PC-9 (cell line): ENCODE measurements at regions not wholly inside any gene's neighbourhood (a gene's known extent, or its start where the extent isn't known, plus 50 kb on each side); places are given as distances from the start of the nearest gene placed in this dataset.
A peak's percentile ranks its signal among the peaks of the same experiment; 100 is the strongest.

ENCODE experiments used
- BruUV-seq: library from RNA; stranded (reverse); fragments of 400-500 nt; replicated peaks from 2 replicates; lab custom pipeline; 2021; lab: Mats Ljungman, UMichigan
- CTCF ChIA-PET: fragments of 300-600 bp; sonication (Branson Sonifier 250); formaldehyde crosslinking; loops from one replicate; lab custom pipeline; 2022; ENCODE audit warnings: antibody characterized with exemption; lab: Charles Lee
- POLR2A ChIA-PET: fragments of 300-600 bp; sonication (Branson Sonifier 250); formaldehyde crosslinking; loops from one replicate; lab custom pipeline; 2022; ENCODE audit warnings: antibody characterized with exemption; ENCODE audit not compliant: unreplicated experiment; lab: Charles Lee
- DNase-seq, 2 experiments: peaks; one replicate each; pipeline versions ENCODE4 v3.0.0 to v3.0.0-alpha.2; 2015 to 2022; ENCODE audit warnings: mixed read lengths in 1 of 2
- H2AFZ ChIP-seq: fragments of 200-600 bp; sonication (generic); 2 replicates; pipeline ENCODE4 v1.8.1; 2017; ENCODE audit warnings: antibody characterized with exemption
- H3F3A ChIP-seq: fragments of 200-600 bp; sonication (generic); 2 replicates; pipeline ENCODE4 v1.8.1; 2017; ENCODE audit warnings: antibody characterized with exemption, mild to moderate bottlenecking, low read depth; ENCODE audit not compliant: insufficient read depth
- H3K27ac ChIP-seq: fragments of 200-600 bp; sonication (generic); 2 replicates; pipeline ENCODE4 v1.6.1; 2016; ENCODE audit warnings: mixed run types
- H3K27me3 ChIP-seq: fragments of 200-600 bp; sonication (generic); 2 replicates; pipeline ENCODE4 v1.6.1; 2016; ENCODE audit warnings: low read depth, mixed run types; ENCODE audit not compliant: insufficient read depth
- H3K36me3 ChIP-seq: fragments of 200-600 bp; sonication (generic); 2 replicates; pipeline ENCODE4 v1.6.1; 2016; ENCODE audit warnings: low read depth, mixed run types
- H3K4me1 ChIP-seq: fragments of 200-600 bp; sonication (generic); replicated peaks from 2 replicates; pipeline ENCODE4 v1.6.1; 2016; ENCODE audit warnings: mixed run types; ENCODE audit not compliant: insufficient read depth
- H3K4me2 ChIP-seq: fragments of 200-600 bp; sonication (generic); 2 replicates; pipeline ENCODE4 v1.6.1; 2017; ENCODE audit warnings: mixed run types
- H3K4me3 ChIP-seq: fragments of 200-600 bp; sonication (generic); 2 replicates; pipeline ENCODE4 v1.6.1; 2016; ENCODE audit warnings: mixed run types
- H3K79me2 ChIP-seq: fragments of 200-600 bp; sonication (generic); 2 replicates; pipeline ENCODE4 v1.6.1; 2017; ENCODE audit warnings: low read depth, mixed run types
- H3K9me2 ChIP-seq: fragments of 200-600 bp; sonication (generic); 2 replicates; pipeline ENCODE4 v1.8.1; 2017; ENCODE audit warnings: mild to moderate bottlenecking; ENCODE audit not compliant: insufficient read depth
- H3K9me3 ChIP-seq: fragments of 200-600 bp; sonication (generic); 2 replicates; pipeline ENCODE4 v1.8.1; 2016; ENCODE audit warnings: low read depth; ENCODE audit not compliant: insufficient read depth
- H4K20me1 ChIP-seq: fragments of 200-600 bp; sonication (generic); 2 replicates; pipeline ENCODE4 v1.8.1; 2017; ENCODE audit not compliant: insufficient read depth
- CTCF ChIP-seq: fragments of 200-600 bp; sonication (generic); conservative IDR thresholded peaks from 2 replicates; pipeline ENCODE4 v1.6.1; 2017; ENCODE audit warnings: mixed run types, antibody characterized with exemption, mild to moderate bottlenecking, moderate library complexity
- EZH2 ChIP-seq: fragments of 200-600 bp; sonication (generic); IDR thresholded peaks from 2 replicates; pipeline ENCODE4 v1.8.0; 2017; ENCODE audit warnings: antibody characterized with exemption, low read depth
- intact Hi-C: fragments of 100-400 bp; cut with micrococcal nuclease; formaldehyde crosslinking; loops from one replicate; pipeline ENCODE4 v1.10.0; 2022; ENCODE audit not compliant: unreplicated experiment

GRCh38 chr6:21996425-21997118 is 300.3 kb downstream of the PRL start:
- Histone ChIP-seq H3K27me3 (no peaks in the 10 kb centered on the region), H3K9me2 (no peaks in the 10 kb centered on the region), H3K79me2 (no peaks in the 10 kb centered on the region), H3K4me2 (no peak overlapping the region), H3F3A (no peaks in the 10 kb centered on the region), H3K4me1 (no peaks in the 10 kb centered on the region), H3K27ac (no peak overlapping the region), H3K36me3 (no peaks in the 10 kb centered on the region), H2AFZ (peak overlapping the region; percentile 8; the same call in 1 of the 2 replicates), H4K20me1 (no peaks in the 10 kb centered on the region), H3K4me3 (no peak overlapping the region), H3K9me3 (no peaks in the 10 kb centered on the region)
- CTCF ChIA-PET: no interaction called here
- no peak for DNase-seq
- no peak for TF ChIP-seq CTCF
- no peak for TF ChIP-seq EZH2
- BruUV-seq: no TSS peak
- POLR2A ChIA-PET: no interaction called here
- intact Hi-C loops: no loop called here

- no peaks in the 10 kb centered on the region for H3K4me1 ChIP-seq
- H3K27me3 ChIP-seq: no peaks in the 10 kb centered on the region
- no peak overlapping the region for H3K4me3 ChIP-seq
- no peaks in the 10 kb centered on the region for H3K36me3 ChIP-seq
- intact Hi-C loops: no loop called here
- POLR2A ChIA-PET: no interaction called here
- CTCF ChIA-PET: no interaction called here
- no peak overlapping the region for H3K27ac ChIP-seq
- no peak for TF ChIP-seq EZH2
- TF ChIP-seq CTCF: no peak
- no peaks in the 10 kb centered on the region for H4K20me1 ChIP-seq
- no peak overlapping the region for H3K4me2 ChIP-seq
- H3K9me3 ChIP-seq: no peaks in the 10 kb centered on the region
- no peaks in the 10 kb centered on the region for H3K9me2 ChIP-seq
- H2AFZ ChIP-seq: 0 out of 2 replicates have a peak overlapping the region, but pooled peaks have one; percentile 8
- H3F3A ChIP-seq: no peaks in the 10 kb centered on the region
- BruUV-seq: no TSS peak
- H3K79me2 ChIP-seq: no peaks in the 10 kb centered on the region
- DNase-seq: no peak
These were observed 299.5 kb downstream of the PRL start for GRCh38 chr6:21997119-21998037.

- Histone ChIP-seq H3K4me1 (no peaks in the 10 kb centered on the region), H3K27me3 (no peaks in the 10 kb centered on the region), H3K36me3 (no peaks in the 10 kb centered on the region), H3K79me2 (no peaks in the 10 kb centered on the region), H3F3A (no peaks in the 10 kb centered on the region), H3K4me3 (no peak overlapping the region), H3K9me3 (no peaks in the 10 kb centered on the region), H2AFZ (no peak overlapping the region), H4K20me1 (no peaks in the 10 kb centered on the region), H3K27ac (no peak overlapping the region), H3K4me2 (no peak overlapping the region), H3K9me2 (no peaks in the 10 kb centered on the region)
- TF ChIP-seq EZH2 (no peak), CTCF (no peak)
- BruUV-seq: no TSS peak
- CTCF ChIA-PET: no interaction called here
- intact Hi-C loops: no loop called here
- no peak for DNase-seq
- POLR2A ChIA-PET: no interaction called here
These were observed 298.3 kb downstream of the PRL start for GRCh38 chr6:21998582-21998981.
